ENCODE measurements at regions not wholly inside any gene's neighbourhood (a gene's known extent, or its start where the extent isn't known, plus 50 kb on each side); places are given as distances from the start of the nearest gene placed in this dataset.

DNA sequence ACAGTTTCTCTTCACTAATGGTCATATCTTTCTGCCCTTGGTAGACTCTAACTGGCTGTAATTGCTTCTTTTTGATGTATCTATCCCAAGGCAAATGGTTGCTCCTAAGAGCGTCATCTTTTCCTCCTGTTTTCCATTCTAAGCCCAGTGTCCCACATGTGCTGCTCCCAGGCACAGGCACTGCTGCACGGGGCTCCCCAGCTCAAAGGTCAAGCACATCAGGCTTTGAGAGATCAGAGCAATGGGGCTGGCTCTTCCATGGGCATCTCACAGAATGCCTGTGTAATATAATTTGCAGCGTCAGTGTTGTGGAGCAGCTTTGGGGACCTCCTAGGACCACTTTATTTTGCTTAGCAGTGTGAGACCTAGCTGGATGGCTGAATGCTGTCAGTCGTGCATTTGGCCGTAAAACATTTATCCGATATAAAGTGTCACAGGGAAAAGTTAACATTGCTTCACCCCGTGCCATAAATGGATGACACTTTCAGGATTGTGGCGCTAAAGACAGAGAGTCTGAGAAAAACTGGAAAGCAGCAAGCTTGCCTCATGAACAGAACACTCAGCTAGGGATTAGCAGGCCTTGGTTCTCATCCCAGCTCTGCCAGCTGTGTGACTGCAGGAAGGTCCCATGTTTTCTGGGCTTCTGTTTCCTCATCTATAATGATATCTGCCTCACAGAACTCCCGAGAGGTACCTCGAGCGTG, 277.5 kb upstream of the TBL1XR1 start (continued):
- TF ChIP-seq HNF4A (conservative IDR thresholded peaks at IDR 0.05) = no peak
- TF ChIP-seq, protein P1, sequence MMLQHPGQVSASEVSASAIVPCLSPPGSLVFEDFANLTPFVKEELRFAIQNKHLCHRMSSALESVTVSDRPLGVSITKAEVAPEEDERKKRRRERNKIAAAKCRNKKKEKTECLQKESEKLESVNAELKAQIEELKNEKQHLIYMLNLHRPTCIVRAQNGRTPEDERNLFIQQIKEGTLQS (IDR thresholded peaks at IDR 0.05) = no peak

DNA sequence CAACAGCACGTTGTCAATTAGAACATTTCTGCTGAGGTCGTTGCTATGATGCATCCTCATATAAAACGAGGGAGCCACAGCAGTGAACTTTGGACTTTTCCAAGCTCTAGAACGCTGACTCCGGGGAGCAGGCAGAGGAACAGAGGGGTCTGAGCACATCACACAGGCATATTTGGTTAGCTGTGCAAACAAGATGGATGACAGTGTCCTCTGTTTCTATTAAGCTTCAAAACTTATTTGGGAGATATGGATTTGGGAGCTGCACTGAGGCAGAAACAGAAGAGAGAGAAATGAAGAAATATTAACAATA, 278.0 kb upstream of the TBL1XR1 start:
- WGBS = 39% methylated on average over 5 of the region's 5 CpGs
- H3K4me1 ChIP-seq (ENCODE audit: control insufficient read depth in 4 of 4, insufficient read depth in 4 of 4, low read length in 3 of 4) = peaks cover 5 to 9% (median 6%) of the 10 kb centered on the region in 4 donors
- H3K4me3 ChIP-seq (ENCODE audit: low read depth in 1 of 3, low read length in 3 of 3) = no peak overlapping the region
- no peak overlapping the region for H3K9ac ChIP-seq (ENCODE audit: low read depth in 1 of 2, low read length in 2 of 2)
- no peaks in the 10 kb centered on the region for H3K36me3 ChIP-seq (ENCODE audit: control insufficient read depth in 4 of 4, insufficient read depth in 3 of 4, low read depth in 1 of 4, low read length in 3 of 4)
- no peak for DNase-seq (ENCODE audit: low spot score)
- TF ChIP-seq FOXA2 (IDR thresholded peaks at IDR 0.05) = no peak
- TF ChIP-seq, protein P1 (IDR thresholded peaks at IDR 0.05) = no peak
- TF ChIP-seq, protein P2, sequence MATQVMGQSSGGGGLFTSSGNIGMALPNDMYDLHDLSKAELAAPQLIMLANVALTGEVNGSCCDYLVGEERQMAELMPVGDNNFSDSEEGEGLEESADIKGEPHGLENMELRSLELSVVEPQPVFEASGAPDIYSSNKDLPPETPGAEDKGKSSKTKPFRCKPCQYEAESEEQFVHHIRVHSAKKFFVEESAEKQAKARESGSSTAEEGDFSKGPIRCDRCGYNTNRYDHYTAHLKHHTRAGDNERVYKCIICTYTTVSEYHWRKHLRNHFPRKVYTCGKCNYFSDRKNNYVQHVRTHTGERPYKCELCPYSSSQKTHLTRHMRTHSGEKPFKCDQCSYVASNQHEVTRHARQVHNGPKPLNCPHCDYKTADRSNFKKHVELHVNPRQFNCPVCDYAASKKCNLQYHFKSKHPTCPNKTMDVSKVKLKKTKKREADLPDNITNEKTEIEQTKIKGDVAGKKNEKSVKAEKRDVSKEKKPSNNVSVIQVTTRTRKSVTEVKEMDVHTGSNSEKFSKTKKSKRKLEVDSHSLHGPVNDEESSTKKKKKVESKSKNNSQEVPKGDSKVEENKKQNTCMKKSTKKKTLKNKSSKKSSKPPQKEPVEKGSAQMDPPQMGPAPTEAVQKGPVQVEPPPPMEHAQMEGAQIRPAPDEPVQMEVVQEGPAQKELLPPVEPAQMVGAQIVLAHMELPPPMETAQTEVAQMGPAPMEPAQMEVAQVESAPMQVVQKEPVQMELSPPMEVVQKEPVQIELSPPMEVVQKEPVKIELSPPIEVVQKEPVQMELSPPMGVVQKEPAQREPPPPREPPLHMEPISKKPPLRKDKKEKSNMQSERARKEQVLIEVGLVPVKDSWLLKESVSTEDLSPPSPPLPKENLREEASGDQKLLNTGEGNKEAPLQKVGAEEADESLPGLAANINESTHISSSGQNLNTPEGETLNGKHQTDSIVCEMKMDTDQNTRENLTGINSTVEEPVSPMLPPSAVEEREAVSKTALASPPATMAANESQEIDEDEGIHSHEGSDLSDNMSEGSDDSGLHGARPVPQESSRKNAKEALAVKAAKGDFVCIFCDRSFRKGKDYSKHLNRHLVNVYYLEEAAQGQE (IDR thresholded peaks at IDR 0.05) = no peak
- TF ChIP-seq HNF4A (conservative IDR thresholded peaks at IDR 0.05) = peak in 1 of 2 donors; percentile 16
- no peak for TF ChIP-seq GABPA (IDR thresholded peaks at IDR 0.05 in 1 of 2, conservative IDR thresholded peaks at IDR 0.05 in 1 of 2)
- TF ChIP-seq, protein P3, sequence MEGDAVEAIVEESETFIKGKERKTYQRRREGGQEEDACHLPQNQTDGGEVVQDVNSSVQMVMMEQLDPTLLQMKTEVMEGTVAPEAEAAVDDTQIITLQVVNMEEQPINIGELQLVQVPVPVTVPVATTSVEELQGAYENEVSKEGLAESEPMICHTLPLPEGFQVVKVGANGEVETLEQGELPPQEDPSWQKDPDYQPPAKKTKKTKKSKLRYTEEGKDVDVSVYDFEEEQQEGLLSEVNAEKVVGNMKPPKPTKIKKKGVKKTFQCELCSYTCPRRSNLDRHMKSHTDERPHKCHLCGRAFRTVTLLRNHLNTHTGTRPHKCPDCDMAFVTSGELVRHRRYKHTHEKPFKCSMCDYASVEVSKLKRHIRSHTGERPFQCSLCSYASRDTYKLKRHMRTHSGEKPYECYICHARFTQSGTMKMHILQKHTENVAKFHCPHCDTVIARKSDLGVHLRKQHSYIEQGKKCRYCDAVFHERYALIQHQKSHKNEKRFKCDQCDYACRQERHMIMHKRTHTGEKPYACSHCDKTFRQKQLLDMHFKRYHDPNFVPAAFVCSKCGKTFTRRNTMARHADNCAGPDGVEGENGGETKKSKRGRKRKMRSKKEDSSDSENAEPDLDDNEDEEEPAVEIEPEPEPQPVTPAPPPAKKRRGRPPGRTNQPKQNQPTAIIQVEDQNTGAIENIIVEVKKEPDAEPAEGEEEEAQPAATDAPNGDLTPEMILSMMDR (IDR thresholded peaks at IDR 0.05; ENCODE audit: low read depth, low read length, missing input control) = no peak
- TF ChIP-seq, protein P4, sequence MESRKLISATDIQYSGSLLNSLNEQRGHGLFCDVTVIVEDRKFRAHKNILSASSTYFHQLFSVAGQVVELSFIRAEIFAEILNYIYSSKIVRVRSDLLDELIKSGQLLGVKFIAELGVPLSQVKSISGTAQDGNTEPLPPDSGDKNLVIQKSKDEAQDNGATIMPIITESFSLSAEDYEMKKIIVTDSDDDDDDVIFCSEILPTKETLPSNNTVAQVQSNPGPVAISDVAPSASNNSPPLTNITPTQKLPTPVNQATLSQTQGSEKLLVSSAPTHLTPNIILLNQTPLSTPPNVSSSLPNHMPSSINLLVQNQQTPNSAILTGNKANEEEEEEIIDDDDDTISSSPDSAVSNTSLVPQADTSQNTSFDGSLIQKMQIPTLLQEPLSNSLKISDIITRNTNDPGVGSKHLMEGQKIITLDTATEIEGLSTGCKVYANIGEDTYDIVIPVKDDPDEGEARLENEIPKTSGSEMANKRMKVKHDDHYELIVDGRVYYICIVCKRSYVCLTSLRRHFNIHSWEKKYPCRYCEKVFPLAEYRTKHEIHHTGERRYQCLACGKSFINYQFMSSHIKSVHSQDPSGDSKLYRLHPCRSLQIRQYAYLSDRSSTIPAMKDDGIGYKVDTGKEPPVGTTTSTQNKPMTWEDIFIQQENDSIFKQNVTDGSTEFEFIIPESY (IDR thresholded peaks at IDR 0.05) = no peak
- no peak for TF ChIP-seq YY1 (IDR thresholded peaks at IDR 0.05)
- no peak for TF ChIP-seq NR2F2 (IDR thresholded peaks at IDR 0.05)
- no peaks in the 10 kb centered on the region for H3K27me3 ChIP-seq (ENCODE audit: control insufficient read depth in 4 of 4, insufficient read depth in 4 of 4, low read length in 3 of 4)
- H3K27ac ChIP-seq (ENCODE audit: low read depth in 1 of 2, low read length in 2 of 2) = no peak overlapping the region
- no peaks in the 10 kb centered on the region for H3K9me3 ChIP-seq (ENCODE audit: control insufficient read depth in 4 of 4, low read length in 3 of 4)

DNA sequence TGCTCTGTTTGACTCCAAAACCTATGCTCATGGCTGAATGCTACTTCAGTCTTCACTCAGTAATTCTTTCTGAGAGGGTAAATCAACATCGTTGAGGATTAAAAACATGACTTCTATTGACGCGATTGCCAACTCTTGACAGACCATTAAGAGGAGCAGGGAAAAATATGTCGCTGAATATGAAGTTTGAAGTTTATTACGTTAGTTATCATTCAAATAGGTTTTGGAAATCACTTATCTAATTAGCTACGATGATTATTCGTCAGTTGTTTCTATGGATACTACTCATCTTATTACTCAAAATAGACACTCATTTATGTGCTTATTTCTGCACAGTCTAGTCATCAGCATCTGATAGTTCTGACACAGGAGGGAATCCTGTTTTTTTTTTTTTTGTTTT, 279.2 kb upstream of the TBL1XR1 start:
- Histone ChIP-seq H3K27me3 (ENCODE audit: control insufficient read depth in 4 of 4, insufficient read depth in 4 of 4, low read length in 3 of 4) (no peaks in the 10 kb centered on the region), H3K4me1 (ENCODE audit: control insufficient read depth in 4 of 4, insufficient read depth in 4 of 4, low read length in 3 of 4) (peaks cover 5 to 9% (median 6%) of the 10 kb centered on the region in 4 donors), H3K4me3 (ENCODE audit: low read depth in 1 of 3, low read length in 3 of 3) (no peak overlapping the region), H3K36me3 (ENCODE audit: control insufficient read depth in 4 of 4, insufficient read depth in 3 of 4, low read depth in 1 of 4, low read length in 3 of 4) (no peaks in the 10 kb centered on the region), H3K9me3 (ENCODE audit: control insufficient read depth in 4 of 4, low read length in 3 of 4) (no peaks in the 10 kb centered on the region), H3K9ac (ENCODE audit: low read depth in 1 of 2, low read length in 2 of 2) (no peak overlapping the region), H3K27ac (ENCODE audit: low read depth in 1 of 2, low read length in 2 of 2) (no peak overlapping the region)
- no peak for DNase-seq (ENCODE audit: low spot score)
- WGBS = 97% methylated on average over 7 of the region's 7 CpGs
- TF ChIP-seq GABPA (IDR thresholded peaks at IDR 0.05 in 1 of 2, conservative IDR thresholded peaks at IDR 0.05 in 1 of 2) (no peak), NR2F2 (IDR thresholded peaks at IDR 0.05) (no peak), JUND (IDR thresholded peaks at IDR 0.05) (no peak), TAF1 (conservative IDR thresholded peaks at IDR 0.05) (no peak), FOXA2 (IDR thresholded peaks at IDR 0.05) (no peak), SP1 (IDR thresholded peaks at IDR 0.05) (no peak), EGR1 (IDR thresholded peaks at IDR 0.05; ENCODE audit: low read depth in 2 of 2) (no peak), HNF4G (IDR thresholded peaks at IDR 0.05) (no peak)
- TF ChIP-seq, protein P4 (IDR thresholded peaks at IDR 0.05) = no peak
- TF ChIP-seq, protein P1 (IDR thresholded peaks at IDR 0.05) = no peak
- TF ChIP-seq, protein P2 (IDR thresholded peaks at IDR 0.05) = no peak
